NCI-H2171 treated with DMSO at 0.1 percent for 48 hours (cell line): ENCODE measurements at regions not wholly inside any gene's neighbourhood (a gene's known extent, or its start where the extent isn't known, plus 50 kb on each side); places are given as distances from the start of the nearest gene placed in this dataset.
A peak's percentile ranks its signal among the peaks of the same experiment; 100 is the strongest.

Source experiments
- DNase-seq: peaks from one replicate; lab custom pipeline; 2025; lab: John Stamatoyannopoulos, UW

DNA sequence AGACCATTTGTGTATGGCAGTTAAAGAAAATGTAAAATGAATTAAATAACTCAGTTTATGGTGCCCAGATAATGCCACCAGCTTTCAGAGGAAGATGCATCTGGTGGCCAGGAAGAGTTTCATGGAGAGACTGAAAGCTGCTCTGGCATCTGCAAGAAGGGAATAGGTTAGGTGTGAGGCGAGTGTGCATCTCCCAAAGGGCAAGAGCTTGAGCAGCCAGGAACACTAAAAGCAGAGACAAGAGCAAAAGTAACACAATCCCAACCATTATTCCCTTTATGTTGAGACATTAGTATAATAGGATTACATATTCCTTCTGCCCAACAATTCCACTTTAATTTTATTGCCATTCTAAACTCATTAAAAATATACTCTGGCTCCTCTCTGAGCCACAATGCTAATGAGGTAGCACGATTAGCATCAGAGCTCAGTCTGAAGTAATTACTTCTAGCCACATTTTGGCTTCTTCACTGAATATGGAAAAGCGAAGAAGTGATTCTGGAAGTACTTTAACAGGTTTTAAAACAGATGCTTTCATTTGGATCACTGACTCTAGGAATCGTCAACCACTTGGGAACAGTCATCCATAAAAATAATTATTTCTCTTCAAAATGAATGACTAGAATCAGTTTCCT is 309.4 kb upstream of the TMTC1 start:
- DNase-seq, result no peak

DNA sequence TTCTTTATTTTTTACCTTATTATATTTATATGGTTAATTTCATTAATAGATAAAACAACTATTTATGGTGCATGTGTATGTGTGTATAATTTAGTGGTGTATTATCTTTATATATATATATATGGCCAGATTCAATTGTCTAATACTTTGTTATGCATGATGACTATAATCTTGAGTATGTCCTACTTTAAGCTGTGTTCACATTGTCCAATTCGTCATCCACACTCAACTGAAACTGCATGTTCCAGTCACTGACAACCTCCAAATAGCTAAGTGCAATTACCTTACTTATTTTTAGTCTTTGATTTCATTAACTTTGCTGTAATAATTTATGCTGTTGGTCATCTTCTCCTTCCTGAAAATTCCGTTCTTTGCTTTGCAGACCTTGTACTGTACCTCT is 306.5 kb upstream of the TMTC1 start:
- DNase-seq, result no peak

DNA sequence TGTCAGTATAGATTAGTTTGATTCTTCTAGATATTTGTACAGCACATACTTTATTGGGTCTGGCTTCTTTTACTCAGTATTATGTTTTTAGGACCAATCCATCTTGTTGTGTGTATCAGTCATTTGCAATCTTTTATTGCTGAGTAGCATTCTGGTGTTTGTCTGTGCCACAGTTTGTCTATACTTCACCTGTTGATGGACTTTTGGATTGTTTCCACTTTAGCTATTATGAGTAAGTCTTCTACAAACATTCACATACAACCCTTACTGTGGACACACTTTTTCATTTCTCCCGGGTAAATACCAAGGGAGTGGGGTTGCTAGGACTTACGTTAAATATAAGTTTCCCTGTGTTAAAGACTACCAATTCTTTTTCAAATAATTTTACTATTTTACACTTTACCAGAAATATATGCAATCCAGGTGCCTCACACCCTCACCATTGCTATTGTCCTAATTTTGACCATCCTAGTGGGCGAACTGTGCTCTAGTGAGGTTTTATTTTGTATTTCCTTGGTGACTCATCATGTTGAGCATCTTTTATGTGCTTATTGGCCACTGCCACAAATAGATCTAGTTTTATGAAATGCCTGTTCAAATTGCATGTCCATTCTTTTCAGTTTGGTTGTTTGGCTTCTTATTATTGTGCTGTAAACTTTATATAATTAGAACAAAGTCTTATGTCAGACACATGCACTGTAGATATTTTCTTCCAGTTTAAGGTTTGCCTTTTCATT is 304.7 kb upstream of the TMTC1 start:
- no peak for DNase-seq

DNA sequence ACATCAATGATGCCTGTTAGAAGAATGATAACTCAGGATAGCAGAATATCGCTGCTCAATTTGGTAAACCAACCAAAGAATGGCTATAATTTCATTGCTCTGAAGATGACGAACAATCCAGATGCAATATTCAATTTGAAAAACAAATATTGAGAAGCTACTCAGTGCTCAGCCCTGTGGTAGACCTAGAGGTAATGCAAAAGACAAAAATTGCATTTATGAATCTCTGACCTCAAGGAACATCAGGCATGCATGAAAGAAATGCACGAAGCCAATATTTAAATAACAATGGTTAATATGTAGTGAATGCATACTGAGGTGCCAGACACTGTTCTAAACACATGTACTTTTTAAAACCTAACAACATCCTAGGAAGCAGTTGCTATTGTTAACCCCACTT is 298.6 kb upstream of the TMTC1 start:
- DNase-seq, result no peak

DNA sequence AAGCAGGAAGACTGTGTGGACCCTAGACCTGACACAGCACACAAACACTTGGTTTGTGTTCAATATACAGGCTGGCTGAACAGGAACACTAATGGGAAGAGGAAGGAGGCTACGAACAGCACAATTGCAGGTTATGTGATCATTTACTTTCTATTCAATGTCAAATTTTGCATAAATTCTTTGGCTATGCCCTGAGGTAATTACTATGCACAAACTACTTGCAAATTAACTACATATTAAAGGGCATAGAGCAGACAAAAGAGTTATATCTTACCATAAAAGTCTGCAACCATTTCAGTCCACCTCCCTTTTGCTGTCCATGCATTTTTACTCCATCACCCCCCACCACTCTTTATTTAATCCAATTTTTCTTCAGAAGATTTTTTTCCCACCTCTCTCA is 291.2 kb upstream of the TMTC1 start:
- no peak for DNase-seq

DNA sequence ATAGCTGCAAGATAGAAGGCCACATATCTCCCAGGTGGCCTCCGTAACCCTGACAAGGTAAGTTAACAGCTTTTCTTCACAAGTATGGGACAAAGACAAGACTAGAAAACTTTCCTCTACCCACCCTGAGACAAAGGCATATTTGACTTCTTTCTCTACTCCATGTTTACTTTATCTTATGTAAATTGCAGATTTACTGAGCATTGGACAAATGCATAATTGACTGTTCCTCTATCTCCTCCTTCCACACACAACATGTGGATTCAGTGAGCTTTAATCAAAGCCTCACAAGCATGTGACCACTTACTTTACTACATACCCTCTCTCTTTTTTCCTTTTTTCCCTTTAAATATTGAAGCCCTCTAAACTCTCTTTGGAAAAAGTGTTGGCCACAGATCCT is 289.1 kb upstream of the TMTC1 start:
- DNase-seq, result no peak

DNA sequence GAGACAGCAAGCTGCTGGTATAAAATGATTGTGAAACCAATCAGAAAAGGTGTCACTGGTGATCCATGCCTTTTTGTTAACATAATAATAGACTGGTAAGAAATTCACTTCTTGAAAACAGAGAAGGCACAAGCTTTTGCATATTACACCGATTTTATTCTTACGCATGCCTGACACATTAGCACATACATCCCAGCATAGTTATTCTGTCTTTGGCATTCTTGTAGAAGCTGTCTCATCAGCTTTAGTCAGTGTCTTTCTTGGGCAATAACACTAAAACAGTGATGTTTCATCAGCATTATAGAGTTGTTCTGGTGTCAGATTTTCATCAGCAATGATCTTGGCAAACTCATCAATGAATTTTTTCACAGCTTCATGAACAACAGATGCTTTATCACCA is 283.4 kb upstream of the TMTC1 start:
- no peak for DNase-seq

DNA sequence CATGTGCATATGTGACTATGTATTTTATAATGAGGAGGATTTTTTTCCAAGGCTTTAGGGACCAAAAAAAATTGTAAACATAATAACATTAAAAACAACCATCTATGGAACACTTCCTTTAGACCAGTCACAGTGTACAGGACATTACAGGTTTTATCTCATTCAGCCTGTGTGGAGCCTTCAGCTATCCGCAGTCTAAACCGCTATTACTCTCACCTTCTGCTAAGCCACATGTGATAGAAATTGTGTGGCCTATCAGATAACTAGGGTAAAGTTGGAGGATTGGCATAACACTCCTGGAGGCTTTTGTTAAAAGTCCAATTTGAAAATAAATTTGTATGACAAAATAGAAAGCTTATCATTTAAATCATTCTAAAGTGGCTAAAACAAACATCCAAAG is 281.2 kb upstream of the TMTC1 start:
- DNase-seq, result no peak

DNA sequence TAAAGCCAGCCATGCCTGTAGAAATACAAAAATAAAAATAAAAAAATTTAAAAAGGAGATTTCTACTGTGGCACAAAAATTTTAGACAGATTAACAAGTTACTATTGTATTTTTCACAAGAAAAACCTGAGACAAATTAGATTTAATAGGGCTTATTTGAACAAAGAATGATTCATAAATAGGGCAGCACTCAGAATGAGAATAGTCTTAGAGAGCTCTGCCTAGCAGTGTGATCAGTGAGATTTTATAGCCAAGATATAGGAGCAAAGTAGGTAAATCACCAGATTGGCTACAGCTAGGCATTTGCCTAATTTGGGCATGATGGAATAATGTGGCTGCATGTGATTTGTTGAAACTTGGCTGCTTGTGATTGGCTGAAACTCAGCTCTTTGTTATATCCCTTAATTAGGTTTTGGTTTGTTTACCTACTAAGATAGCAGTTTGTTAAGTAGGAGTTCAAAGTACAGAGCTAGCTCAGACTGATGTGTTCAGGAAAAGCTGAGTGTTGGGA is 279.7 kb upstream of the TMTC1 start:
- DNase-seq, result no peak

DNA sequence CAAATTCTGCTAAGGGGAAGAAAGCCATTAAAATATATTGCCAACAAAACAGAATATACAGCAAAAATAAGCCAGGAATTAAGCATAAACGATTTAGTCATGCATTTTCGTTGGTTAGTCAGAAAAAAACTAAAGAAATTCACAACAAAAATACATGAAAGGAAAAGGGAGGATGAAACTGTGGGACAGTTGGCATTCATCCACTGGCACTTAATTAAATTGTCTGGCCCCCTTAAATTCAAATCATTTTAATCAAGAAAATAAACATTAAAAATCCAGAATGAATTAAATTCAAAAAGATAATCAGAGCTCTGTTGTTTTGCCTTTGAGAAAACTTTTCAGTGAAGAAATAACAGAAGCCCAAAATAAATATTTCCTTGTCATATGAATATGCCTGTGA is 264.6 kb upstream of the TMTC1 start:
- no peak for DNase-seq

DNA sequence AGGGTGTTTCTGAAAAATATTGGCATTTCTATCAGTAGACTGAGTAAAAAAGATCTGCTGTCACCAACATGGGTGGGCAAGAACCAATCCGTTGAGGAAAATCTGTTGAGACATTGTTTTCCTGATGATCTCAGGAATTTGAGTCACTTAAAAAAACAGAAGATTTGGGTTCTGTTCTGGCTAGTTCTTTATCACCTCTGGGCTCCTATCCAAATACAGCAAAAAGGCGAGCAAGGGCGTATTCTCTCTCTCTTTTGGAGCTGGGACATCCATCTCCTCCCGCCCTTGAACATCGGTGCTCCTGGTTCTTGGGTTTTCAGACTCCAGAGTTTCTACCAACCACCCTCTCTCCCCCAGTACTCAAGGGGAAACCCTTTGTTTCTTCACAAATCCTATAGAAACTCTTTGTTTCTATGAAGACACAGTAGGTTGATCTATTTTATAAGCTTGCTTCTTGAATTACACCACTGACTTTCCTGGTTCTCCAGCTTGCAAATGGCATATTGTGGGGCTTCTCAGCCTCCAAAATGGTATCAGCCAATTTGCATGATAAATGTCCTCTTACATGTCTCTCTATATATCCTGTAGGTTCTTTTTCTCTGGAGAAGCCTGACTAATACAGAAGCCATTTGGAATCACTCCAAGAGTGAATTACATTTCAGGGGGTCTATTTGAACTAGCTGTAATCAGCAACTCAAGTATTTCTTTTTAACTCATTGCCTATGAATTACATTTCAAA is 263.9 kb upstream of the TMTC1 start:
- peak; percentile 25 for DNase-seq

DNA sequence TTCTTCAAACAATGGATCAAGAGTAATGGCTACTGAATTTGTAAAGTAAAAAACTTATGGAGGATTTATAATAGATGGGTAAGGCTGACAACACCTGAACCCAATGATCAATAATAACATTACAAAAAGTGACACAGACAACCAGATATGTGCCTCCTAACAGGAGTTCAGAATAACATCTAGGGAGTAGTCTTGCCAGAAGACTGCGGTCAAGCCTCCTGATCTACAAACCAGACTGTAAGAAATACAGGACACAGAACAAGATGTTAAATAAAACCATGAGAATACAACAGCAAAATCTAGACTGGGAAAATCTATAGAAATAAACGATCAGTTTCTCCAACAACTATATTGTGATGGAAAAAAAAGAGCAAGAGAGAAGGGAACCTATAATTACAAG is 262.6 kb upstream of the TMTC1 start:
- no peak for DNase-seq

DNA sequence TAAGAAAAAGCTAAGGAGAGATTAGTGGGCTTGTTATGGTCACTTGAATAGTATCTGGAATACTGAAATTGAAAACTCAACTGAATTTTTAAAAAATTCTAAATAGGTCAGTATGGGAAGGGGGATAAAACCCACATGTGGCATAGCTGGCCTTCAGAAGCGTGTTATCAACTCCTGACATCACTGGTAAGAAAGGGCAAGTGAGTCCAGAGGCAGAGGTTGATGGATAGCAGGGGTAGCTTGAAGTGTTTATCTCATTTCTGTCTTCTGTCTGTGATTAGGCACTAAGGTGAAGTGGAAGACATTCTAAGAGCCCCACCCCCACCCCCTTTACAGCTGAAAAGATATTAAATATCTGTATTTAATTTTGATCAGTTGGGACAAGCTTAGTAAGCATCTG is 261.4 kb upstream of the TMTC1 start:
- DNase-seq, result no peak

DNA sequence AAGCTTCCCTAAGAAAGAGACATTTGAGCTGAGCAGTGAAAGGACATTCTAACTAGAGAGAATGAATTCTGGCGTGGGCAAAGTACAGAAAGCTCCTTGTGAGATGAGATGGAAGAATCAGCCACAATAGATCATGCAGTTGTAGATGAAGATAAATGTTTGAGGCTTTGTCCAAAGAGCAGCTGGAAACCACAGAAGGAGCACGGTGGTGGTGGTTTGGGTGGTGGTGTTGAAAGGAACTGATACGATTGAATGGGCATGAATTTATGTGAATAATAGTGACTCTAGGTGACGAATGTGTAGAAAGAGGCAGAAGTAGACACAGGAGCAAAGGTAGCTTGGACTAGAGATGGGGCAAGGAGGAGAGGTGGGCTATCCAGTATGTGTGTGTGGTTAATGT is 260.5 kb upstream of the TMTC1 start:
- no peak for DNase-seq

DNA sequence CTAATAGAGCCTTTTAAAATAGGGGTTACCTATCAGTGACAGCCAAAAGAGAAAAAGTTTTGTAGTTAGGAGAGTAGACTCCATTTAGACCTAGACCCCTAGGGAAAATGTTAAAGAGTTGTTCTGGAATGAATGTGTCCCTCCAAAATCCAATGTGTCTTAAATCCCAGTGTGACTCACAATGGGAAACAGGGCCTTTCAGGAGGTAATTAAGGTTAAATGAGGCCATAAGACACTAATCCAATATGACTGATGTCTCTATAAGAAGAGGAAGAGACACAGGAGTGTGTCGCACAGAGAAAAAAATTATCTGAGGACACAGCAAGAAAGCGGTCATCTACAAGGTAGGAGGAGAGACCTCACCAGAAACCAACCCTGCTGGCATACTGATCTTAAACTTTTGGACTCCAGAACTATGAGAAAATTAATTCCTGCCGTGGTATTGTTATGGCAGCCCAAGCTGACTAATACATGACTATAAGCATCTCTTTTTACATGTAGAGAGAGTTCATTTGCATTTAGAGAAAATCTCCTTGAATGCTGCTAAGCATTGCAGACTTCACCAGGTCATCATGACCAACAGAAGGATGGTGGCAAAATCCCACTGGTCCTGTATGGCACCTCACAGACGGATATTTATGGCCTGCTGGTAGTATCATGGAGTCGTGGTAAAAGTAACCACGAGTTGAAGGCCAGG is 259.6 kb upstream of the TMTC1 start:
- no peak for DNase-seq

DNA sequence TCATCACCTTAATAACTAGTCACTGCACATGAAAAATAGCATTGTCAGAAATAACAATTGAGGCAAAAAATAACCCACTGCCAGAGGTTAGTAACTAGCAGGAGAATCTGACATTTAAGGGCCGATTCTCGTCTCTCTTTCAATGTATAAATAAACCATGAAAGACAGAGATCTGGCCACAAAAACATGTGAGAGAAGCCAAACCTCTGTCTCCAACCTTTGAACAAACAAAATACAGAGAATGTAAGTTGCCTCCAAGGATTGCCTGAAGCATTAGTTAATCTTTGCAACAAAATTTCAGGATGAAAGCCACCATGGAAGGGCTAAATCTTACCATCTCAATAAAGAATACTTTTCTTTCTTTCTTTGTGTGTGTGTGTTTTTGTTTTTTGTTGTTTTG is 257.4 kb upstream of the TMTC1 start:
- no peak for DNase-seq

DNA sequence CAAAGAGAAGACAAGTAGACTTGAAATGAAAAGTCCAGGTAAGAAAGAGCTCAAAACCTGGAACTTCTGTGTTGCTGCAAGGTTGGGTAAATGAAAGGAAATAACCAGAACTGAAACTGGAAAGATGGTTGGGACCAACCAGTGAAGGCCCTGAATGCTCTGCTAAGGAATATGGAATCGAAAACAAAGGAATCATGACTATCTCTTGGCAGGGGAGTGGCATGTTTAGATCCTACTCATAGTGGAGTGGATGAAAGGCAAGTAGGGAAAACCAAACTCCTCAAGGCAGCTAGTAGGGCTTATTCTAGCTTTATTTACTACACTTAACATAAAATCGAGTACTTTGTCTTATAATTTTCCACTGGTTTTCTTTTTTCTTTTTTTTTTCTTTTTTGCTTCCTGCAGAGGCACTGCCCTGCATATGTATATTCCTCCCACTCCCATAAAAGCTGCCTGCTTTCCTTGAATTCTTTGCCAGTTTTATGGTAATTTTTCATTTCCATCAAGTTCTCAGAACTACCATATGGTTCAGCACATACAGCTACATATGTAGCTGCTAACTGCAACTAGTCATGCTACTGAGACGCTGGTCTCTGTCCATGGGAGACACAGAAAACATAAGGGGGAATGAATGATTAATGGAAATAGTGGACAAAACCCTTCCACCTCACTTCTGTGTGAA is 247.1 kb upstream of the TMTC1 start:
- no peak for DNase-seq

DNA sequence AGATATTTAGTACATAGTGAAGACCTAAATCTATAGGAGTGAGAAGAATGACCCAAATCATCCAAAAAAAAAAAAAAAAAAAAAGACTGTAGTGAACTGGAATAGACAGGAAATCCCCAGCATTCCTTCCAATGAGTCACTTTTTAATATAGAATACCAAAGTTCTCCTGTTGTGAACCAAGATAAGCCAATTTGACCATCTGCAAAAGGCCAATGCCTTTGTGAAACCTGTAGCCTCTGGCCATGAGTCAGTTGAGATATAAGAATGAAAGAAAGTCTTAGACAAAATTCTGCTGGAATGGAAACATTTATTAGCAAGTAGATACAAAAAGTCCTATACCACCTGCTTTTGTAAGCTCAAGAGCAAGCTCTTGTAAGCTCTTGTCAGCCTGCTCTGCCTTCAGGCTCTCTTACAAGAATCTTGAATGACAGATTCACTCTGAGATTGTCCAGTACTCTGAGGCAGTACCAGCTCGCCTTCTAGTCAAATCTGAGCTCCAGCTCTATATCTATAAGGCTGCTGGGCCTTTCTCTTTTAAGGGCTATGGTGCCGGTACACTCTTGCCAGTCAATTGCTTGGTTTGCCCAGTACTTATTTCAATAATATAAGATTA is 243.0 kb upstream of the TMTC1 start:
- no peak for DNase-seq

DNA sequence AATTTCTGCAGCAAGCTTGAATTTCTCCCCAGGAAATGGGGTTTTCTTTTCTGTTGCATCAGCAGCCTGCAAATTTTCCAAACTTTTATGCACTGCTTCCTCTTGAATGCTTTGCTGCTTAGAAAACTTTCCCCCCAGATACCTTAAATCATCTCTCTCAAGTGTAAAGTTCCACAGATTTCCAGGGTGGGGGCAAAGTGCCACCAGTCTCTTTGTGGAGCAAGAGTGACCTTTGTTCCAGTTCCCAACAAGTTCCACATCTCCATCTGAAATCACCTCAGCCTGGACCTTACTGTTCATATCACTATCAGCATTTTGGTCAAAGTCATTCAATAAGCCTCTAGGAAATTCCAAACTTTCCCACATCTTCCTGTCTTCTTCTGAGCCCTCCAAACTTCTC is 241.6 kb upstream of the TMTC1 start:
- DNase-seq, result no peak

DNA sequence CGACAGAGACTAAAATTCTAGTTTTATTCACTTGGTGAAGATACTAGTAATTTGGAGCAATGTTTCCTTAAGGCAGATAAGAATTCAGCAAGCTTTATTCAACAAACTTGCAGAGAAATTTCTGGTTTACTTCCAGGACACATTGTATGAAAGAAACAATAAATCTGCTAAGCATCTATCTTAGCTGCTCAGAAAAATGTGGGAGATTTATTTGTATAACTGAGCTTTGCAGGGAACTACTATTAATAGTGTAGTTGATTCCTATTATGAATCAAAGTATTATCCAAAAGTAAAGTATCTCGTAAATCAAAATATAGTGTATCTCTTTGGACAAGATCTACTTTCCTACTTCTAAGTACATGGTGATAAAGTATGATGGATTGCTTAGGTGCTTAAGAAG is 239.4 kb upstream of the TMTC1 start:
- DNase-seq, result no peak

DNA sequence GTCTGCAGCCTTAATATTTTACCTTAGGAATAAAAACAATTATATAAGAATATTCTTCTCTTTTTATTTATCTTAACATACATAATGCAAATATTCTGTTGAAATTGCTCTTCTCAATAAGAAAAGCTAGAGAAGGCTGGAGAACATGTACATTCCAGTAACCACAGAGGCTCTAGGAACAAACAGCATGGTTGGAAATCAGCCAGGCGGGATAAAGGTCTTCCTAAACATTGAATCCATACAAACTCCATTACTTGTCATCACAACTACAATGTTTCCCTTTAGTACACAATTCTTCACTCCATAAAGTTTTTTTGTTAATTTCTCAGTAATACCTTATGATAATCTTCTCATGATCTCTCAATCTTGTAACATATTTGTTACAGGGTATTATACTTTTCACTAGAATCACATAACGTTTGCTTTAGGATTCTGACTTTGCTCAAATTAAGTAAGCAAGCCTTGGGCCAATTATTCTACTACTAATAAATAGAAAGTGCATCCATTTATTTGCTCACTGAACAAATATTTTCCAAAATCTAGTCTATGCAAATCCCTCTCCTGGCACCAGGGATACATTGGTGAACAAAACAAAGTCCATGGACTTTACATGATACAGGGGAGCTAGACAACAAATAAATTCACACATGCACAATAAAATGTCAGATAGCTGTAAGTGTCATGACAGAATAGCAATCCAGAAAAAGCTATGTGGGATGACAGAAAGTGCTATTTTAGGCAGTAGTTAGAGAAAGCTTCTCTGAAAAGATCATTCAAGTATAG is 237.5 kb upstream of the TMTC1 start:
- DNase-seq, result no peak
